CD14-positive monocyte (primary cell): ENCODE measurements at regions not wholly inside any gene's neighbourhood (a gene's known extent, or its start where the extent isn't known, plus 50 kb on each side); places are given as distances from the start of the nearest gene placed in this dataset.

Experiments
- DNase-seq, 3 donors: peaks; one replicate each; pipeline ENCODE4 v3.0.0-alpha.2; 2011 to 2022
- H2AFZ ChIP-seq: 2 replicates; pipeline ENCODE4 v1.6.0; 2012; ENCODE audit warnings: mild to moderate bottlenecking, low read depth, low read length, inconsistent platforms; ENCODE audit not compliant: insufficient read depth, poor library complexity, severe bottlenecking
- H3K27ac ChIP-seq, 2 donors: 1 replicate in 1 of 2; 2 replicates in 1 of 2; pipeline ENCODE4 v1.5.1; 2012 to 2013; ENCODE audit warnings: low read length in 2 of 2, control low read depth in 1 of 2, inconsistent platforms in 1 of 2, low read depth in 1 of 2, mild to moderate bottlenecking in 1 of 2
- H3K27me3 ChIP-seq, 2 donors: one replicate each; pipeline versions ENCODE4 v1.6.0 to v1.6.1; 2011 to 2013; ENCODE audit warnings: low read length in 2 of 2; ENCODE audit not compliant: control insufficient read depth in 2 of 2, insufficient read depth in 2 of 2
- H3K36me3 ChIP-seq, 2 donors: replicated peaks in 1 of 2; 1 replicate in 1 of 2; 2 replicates in 1 of 2; pipeline versions ENCODE4 v1.5.1 to v1.6.1; 2012 to 2013; ENCODE audit warnings: low read length in 2 of 2, control low read depth in 1 of 2, inconsistent platforms in 1 of 2, mild to moderate bottlenecking in 1 of 2; ENCODE audit not compliant: insufficient read depth in 2 of 2, control insufficient read depth in 1 of 2
- H3K4me1 ChIP-seq, 2 donors: 1 replicate in 1 of 2; 2 replicates in 1 of 2; pipeline versions ENCODE4 v1.5.1 to v1.6.1; 2012 to 2013; ENCODE audit warnings: low read length in 2 of 2, control low read depth in 1 of 2, inconsistent platforms in 1 of 2, mild to moderate bottlenecking in 1 of 2, moderate library complexity in 1 of 2; ENCODE audit not compliant: insufficient read depth in 2 of 2, control insufficient read depth in 1 of 2
- H3K4me2 ChIP-seq: replicated peaks from 2 replicates; pipeline ENCODE3; 2012; ENCODE audit warnings: low read length, moderate library complexity, mild to moderate bottlenecking; ENCODE audit not compliant: poor library complexity, severe bottlenecking; ENCODE audit errors: extremely low read depth
- H3K4me3 ChIP-seq, 3 experiments: fragments of 200-600 bp in 1 of 3; sonication (generic) in 1 of 3; replicated peaks in 1 of 3; 1 replicate in 2 of 3; 2 replicates in 1 of 3; pipeline ENCODE4 v1.5.1; 2011 to 2013; ENCODE audit warnings: low read length in 3 of 3, mild to moderate bottlenecking in 3 of 3, control low read depth in 2 of 3, low read depth in 2 of 3, inconsistent platforms in 1 of 3, moderate library complexity in 1 of 3
- H3K79me2 ChIP-seq: 2 replicates; pipeline ENCODE4 v1.6.0; 2012; ENCODE audit warnings: mild to moderate bottlenecking, control low read depth, inconsistent platforms, low read length, moderate library complexity; ENCODE audit not compliant: insufficient read depth
- H3K9ac ChIP-seq: 2 replicates; pipeline ENCODE4 v1.6.0; 2017; ENCODE audit warnings: low read length, mild to moderate bottlenecking; ENCODE audit not compliant: insufficient read depth, poor library complexity, severe bottlenecking
- H3K9me3 ChIP-seq, 2 donors: replicated peaks in 1 of 2; 1 replicate in 1 of 2; 2 replicates in 1 of 2; pipeline versions ENCODE4 v1.5.1 to v1.6.1; 2012 to 2013; ENCODE audit warnings: low read length in 2 of 2, control low read depth in 1 of 2; ENCODE audit not compliant: control insufficient read depth in 1 of 2, insufficient read depth in 1 of 2
- H4K20me1 ChIP-seq: 2 replicates; pipeline ENCODE4 v1.6.0; 2012; ENCODE audit warnings: mild to moderate bottlenecking, low read length, control low read depth, moderate library complexity; ENCODE audit not compliant: insufficient read depth
- H3K27ac Mint-ChIP-seq, 7 donors: one replicate each; pipeline ENCODE4 v1.8.0; 2020; ENCODE audit warnings: mild to moderate bottlenecking in 7 of 7, mixed read lengths in 7 of 7, moderate library complexity in 6 of 7, inconsistent platforms in 2 of 7
- H3K27me3 Mint-ChIP-seq, 3 donors: one replicate each; pipeline ENCODE4 v1.8.0; 2021 to 2022; ENCODE audit warnings: low read depth in 3 of 3, mild to moderate bottlenecking in 3 of 3, mixed read lengths in 3 of 3, moderate library complexity in 3 of 3, inconsistent platforms in 1 of 3
- H3K36me3 Mint-ChIP-seq, 2 donors: one replicate each; pipeline ENCODE4 v1.8.0; 2020; ENCODE audit warnings: mixed read lengths in 2 of 2, inconsistent platforms in 1 of 2, mild to moderate bottlenecking in 1 of 2
- H3K4me1 Mint-ChIP-seq: one replicate; pipeline ENCODE4 v1.8.0; 2020; ENCODE audit warnings: mild to moderate bottlenecking, mixed read lengths
- H3K4me3 Mint-ChIP-seq, 2 donors: one replicate each; pipeline ENCODE4 v1.8.0; 2020; ENCODE audit warnings: mild to moderate bottlenecking in 2 of 2, mixed read lengths in 2 of 2, moderate library complexity in 1 of 2
- H3K9me3 Mint-ChIP-seq, 7 donors: one replicate each; pipeline ENCODE4 v1.8.0; 2020 to 2022; ENCODE audit warnings: mixed read lengths in 7 of 7, mild to moderate bottlenecking in 6 of 7, moderate library complexity in 6 of 7, inconsistent platforms in 2 of 7
- WGBS: methylation state at CpG from one replicate; pipeline ENCODE4 v1.1.5; 2013; ENCODE audit warnings: missing lambda C conversion rate; ENCODE audit not compliant: insufficient coverage; 5-methylcytosine and 5-hydroxymethylcytosine counted together
- intact Hi-C, 2 donors: fragments of 100-400 bp; cut with micrococcal nuclease; formaldehyde crosslinking; loops; one replicate each; pipeline versions ENCODE4 v1.15.0 to v1.15.1; 2023
- TF ChIP-seq, protein P1 (sequence below): fragments of 200-600 bp; IDR thresholded peaks from one replicate; pipeline ENCODE4 v1.8.0; 2022; ENCODE audit warnings: antibody characterized with exemption, mild to moderate bottlenecking

DNA sequence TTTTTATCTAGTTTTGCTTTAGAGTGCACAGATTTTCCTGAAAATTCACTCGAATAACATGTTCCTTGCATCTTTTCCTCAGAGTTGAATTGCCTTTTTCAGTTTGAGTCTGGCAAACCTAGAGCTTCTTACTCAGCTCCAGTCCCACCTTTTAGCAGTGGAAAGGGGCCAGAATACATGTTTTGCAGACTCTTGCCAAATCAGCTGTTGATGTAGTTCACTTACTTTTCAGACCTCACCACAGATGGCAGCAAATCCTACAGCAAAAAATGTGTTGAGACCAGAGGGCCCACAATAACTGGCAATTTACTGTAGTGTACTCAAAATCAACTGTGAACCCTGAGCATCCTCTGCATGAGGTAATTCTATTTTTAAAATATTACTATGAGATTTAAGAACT, 545.2 kb upstream of the ACO1 start:
- no peaks in the 10 kb centered on the region for H3K9me3 ChIP-seq
- 67% methylated on average over 1 of the region's 1 CpG for WGBS
- H2AFZ ChIP-seq: no peak overlapping the region
- no peaks in the 10 kb centered on the region for H3K79me2 ChIP-seq
- no peak overlapping the region for H3K4me3 ChIP-seq
- intact Hi-C loops: no loop called here
- no peaks in the 10 kb centered on the region for H3K36me3 ChIP-seq
- no peak overlapping the region for H3K9ac ChIP-seq
- no peak overlapping the region for H3K27ac Mint-ChIP-seq
- H3K27me3 Mint-ChIP-seq: no peaks in the 10 kb centered on the region
- no peaks in the 10 kb centered on the region for H3K4me1 ChIP-seq
- TF ChIP-seq, protein P1, sequence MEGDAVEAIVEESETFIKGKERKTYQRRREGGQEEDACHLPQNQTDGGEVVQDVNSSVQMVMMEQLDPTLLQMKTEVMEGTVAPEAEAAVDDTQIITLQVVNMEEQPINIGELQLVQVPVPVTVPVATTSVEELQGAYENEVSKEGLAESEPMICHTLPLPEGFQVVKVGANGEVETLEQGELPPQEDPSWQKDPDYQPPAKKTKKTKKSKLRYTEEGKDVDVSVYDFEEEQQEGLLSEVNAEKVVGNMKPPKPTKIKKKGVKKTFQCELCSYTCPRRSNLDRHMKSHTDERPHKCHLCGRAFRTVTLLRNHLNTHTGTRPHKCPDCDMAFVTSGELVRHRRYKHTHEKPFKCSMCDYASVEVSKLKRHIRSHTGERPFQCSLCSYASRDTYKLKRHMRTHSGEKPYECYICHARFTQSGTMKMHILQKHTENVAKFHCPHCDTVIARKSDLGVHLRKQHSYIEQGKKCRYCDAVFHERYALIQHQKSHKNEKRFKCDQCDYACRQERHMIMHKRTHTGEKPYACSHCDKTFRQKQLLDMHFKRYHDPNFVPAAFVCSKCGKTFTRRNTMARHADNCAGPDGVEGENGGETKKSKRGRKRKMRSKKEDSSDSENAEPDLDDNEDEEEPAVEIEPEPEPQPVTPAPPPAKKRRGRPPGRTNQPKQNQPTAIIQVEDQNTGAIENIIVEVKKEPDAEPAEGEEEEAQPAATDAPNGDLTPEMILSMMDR: no peak
- H3K27ac ChIP-seq: no peak overlapping the region
- no peaks in the 10 kb centered on the region for H3K27me3 ChIP-seq
- H3K4me3 Mint-ChIP-seq: no peak overlapping the region
- no peak overlapping the region for H3K4me2 ChIP-seq
- DNase-seq: no peak
- H3K36me3 Mint-ChIP-seq: no peaks in the 10 kb centered on the region
- H3K9me3 Mint-ChIP-seq: peaks cover 0 to 2% (median 0%) of the 10 kb centered on the region in 7 donors
- H3K4me1 Mint-ChIP-seq: no peaks in the 10 kb centered on the region
- no peaks in the 10 kb centered on the region for H4K20me1 ChIP-seq

- Histone ChIP-seq H3K9me3 (no peaks in the 10 kb centered on the region), H3K4me1 (no peaks in the 10 kb centered on the region), H3K36me3 (no peaks in the 10 kb centered on the region), H3K4me3 (no peak overlapping the region), H2AFZ (no peak overlapping the region), H3K9ac (no peak overlapping the region), H3K27ac (no peak overlapping the region), H3K27me3 (no peaks in the 10 kb centered on the region), H3K4me2 (no peak overlapping the region), H3K79me2 (no peaks in the 10 kb centered on the region), H4K20me1 (no peaks in the 10 kb centered on the region)
- Mint-ChIP-seq H3K4me1 (no peaks in the 10 kb centered on the region), H3K27ac (no peak overlapping the region), H3K27me3 (no peaks in the 10 kb centered on the region), H3K4me3 (no peak overlapping the region), H3K36me3 (no peaks in the 10 kb centered on the region), H3K9me3 (peaks cover 0 to 3% (median 0%) of the 10 kb centered on the region in 7 donors)
- WGBS: no CpG with 5 or more reads among the region's 4 CpGs
- intact Hi-C loops: no loop called here
- no peak for DNase-seq
- TF ChIP-seq, protein P1: no peak
Measured at GRCh38 chr9:31840702-31841101, 543.7 kb upstream of the ACO1 start.
